K562 (cell line): ENCODE measurements at regions not wholly inside any gene's neighbourhood (a gene's known extent, or its start where the extent isn't known, plus 50 kb on each side); places are given as distances from the start of the nearest gene placed in this dataset.

Experiments
- MGA ChIP-seq: fragments of 450-650 bp; IDR thresholded peaks from 2 replicates; pipeline ENCODE4 v1.6.1; 2016; ENCODE audit warnings: mild to moderate bottlenecking, moderate library complexity
- POLR2AphosphoS2 ChIP-seq: IDR thresholded peaks from 2 replicates; pipeline ENCODE4 v1.6.1; 2012; ENCODE audit warnings: low read length, improper control_type of control experiment
- TRIM25 ChIP-seq: fragments of 450-650 bp; IDR thresholded peaks from 2 replicates; pipeline ENCODE4 v1.7.0; 2016; ENCODE audit warnings: borderline replicate concordance
- TF ChIP-seq, protein P1 (sequence below), 2 experiments: fragments of 450-650 bp; IDR thresholded peaks; 2 replicates each; pipeline ENCODE4 v1.6.1; 2016; ENCODE audit warnings: mild to moderate bottlenecking in 2 of 2, borderline replicate concordance in 1 of 2, low read depth in 1 of 2, moderate library complexity in 1 of 2

- TF ChIP-seq TRIM25: no peak
- TF ChIP-seq, protein P1, sequence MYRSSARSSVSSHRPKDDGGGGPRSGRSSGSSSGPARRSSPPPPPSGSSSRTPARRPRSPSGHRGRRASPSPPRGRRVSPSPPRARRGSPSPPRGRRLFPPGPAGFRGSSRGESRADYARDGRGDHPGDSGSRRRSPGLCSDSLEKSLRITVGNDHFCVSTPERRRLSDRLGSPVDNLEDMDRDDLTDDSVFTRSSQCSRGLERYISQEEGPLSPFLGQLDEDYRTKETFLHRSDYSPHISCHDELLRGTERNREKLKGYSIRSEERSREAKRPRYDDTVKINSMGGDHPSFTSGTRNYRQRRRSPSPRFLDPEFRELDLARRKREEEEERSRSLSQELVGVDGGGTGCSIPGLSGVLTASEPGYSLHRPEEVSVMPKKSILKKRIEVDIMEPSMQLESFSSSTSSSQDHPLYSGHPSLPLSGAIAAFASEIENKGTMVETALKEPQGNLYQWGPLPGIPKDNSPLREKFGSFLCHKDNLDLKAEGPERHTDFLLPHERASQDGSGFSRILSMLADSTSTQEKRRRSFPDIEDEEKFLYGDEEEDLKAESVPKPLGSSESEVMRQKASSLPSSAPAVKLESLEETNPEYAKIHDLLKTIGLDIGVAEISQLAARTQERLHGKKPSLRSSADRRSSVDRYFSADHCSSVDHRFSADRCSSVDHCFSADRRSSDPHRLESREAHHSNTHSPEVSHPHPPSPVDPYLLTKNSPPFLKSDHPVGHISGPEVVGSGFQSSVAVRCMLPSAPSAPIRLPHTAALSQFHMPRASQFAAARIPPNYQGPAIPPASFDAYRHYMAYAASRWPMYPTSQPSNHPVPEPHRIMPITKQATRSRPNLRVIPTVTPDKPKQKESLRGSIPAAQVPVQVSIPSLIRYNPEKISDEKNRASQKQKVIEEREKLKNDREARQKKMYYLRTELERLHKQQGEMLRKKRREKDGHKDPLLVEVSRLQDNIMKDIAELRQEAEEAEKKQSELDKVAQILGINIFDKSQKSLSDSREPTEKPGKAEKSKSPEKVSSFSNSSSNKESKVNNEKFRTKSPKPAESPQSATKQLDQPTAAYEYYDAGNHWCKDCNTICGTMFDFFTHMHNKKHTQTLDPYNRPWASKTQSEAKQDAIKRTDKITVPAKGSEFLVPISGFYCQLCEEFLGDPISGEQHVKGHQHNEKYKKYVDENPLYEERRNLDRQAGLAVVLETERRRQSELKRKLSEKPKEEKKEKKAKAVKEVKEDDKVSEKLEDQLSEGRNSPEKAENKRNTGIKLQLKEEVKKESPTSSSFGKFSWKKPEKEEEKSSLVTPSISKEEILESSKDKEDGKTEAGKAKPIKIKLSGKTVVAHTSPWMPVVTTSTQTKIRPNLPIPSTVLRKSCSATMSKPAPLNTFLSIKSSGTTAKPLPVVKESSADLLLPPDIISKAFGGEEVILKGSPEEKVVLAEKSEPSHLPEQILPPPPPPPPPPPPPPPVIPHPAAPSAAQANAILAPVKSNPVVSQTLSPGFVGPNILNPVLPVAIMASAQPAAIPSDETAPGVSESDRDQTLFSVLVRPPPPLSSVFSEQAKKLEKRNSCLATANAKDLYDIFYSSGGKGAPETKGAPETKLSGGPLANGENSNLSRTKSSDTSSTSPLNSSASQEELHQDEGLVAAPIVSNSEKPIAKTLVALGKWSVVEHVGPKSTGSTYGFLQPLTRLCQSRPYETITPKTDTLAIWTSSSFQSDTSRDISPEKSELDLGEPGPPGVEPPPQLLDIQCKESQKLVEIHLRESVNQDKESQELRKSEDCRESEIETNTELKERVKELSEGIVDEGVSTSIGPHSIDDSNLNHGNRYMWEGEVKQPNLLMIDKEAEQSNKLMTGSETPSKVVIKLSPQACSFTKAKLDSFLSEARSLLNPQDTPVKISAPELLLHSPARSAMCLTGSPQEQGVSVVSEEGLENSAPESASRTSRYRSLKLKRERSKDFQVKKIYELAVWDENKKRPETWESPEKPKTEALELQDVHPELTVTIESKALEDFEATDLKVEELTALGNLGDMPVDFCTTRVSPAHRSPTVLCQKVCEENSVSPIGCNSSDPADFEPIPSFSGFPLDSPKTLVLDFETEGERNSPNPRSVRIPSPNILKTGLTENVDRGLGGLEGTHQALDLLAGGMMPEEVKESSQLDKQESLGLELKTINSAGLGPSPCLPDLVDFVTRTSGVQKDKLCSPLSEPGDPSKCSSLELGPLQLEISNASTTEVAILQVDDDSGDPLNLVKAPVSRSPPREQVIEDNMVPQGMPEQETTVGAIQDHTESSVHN (IDR thresholded peaks at IDR 0.05; ENCODE audit: borderline replicate concordance in 1 of 2, low read depth in 1 of 2): no peak
- TF ChIP-seq POLR2AphosphoS2: no peak
- TF ChIP-seq MGA: no peak
Measured at GRCh38 chr21:16407403-16408240, 677.8 kb downstream of the USP25 start (continued).
